IMR-90 (cell line): ENCODE measurements at regions not wholly inside any gene's neighbourhood (a gene's known extent, or its start where the extent isn't known, plus 50 kb on each side); places are given as distances from the start of the nearest gene placed in this dataset.

Experiments
- ATAC-seq: fragments of 200-7000 bp; cut with Tn5 transposase; 2 replicates; pipeline ENCODE4 v1.9.1; 2020; ENCODE audit warnings: low read depth, mild to moderate bottlenecking, moderate library complexity
- BruUV-seq: library from RNA; stranded (reverse); fragments of 400-500 nt; replicated peaks from 2 replicates; lab custom pipeline; 2021; lab: Mats Ljungman, UMichigan
- CTCF ChIA-PET: fragments of 300-600 bp; formaldehyde crosslinking; extraction: SDS; loops from one replicate; lab custom pipeline; 2021; ENCODE audit warnings: antibody characterized with exemption; lab: Yijun Ruan, JAX
- POLR2A ChIA-PET: fragments of 300-600 bp; sonication (Branson Sonifier 250); formaldehyde crosslinking; loops from one replicate; lab custom pipeline; 2022; ENCODE audit warnings: antibody characterized with exemption; ENCODE audit not compliant: unreplicated experiment; lab: Charles Lee
- DNase-seq: peaks from one replicate; pipeline ENCODE4 v3.0.0; 2013
- H2AFZ ChIP-seq: replicated peaks from 2 replicates; pipeline ENCODE3; 2013; ENCODE audit warnings: low read length, mild to moderate bottlenecking; ENCODE audit not compliant: poor library complexity
- H2AK5ac ChIP-seq: 2 replicates; pipeline ENCODE4 v1.6.1; 2013; ENCODE audit warnings: low read depth, low read length, inconsistent platforms
- H2AK9ac ChIP-seq: replicated peaks from 2 replicates; pipeline ENCODE3; 2013; ENCODE audit warnings: mild to moderate bottlenecking, low read depth, low read length, moderate library complexity; ENCODE audit not compliant: poor library complexity
- H2BK120ac ChIP-seq: 2 replicates; pipeline ENCODE4 v1.6.1; 2013; ENCODE audit warnings: low read depth, low read length, inconsistent platforms
- H2BK15ac ChIP-seq: 3 replicates; pipeline ENCODE4 v1.6.1; 2013; ENCODE audit warnings: low read depth, low read length, inconsistent platforms
- H2BK20ac ChIP-seq: 2 replicates; pipeline ENCODE4 v1.6.1; 2013; ENCODE audit warnings: low read depth, mild to moderate bottlenecking, inconsistent platforms, low read length, moderate library complexity
- H2BK5ac ChIP-seq: 2 replicates; pipeline ENCODE4 v1.6.1; 2013; ENCODE audit warnings: mild to moderate bottlenecking, low read depth, low read length, inconsistent platforms; ENCODE audit not compliant: poor library complexity, severe bottlenecking
- H3K14ac ChIP-seq: replicated peaks from 2 replicates; pipeline ENCODE4 v1.6.1; 2013; ENCODE audit warnings: low read depth, low read length, inconsistent platforms
- H3K18ac ChIP-seq: 2 replicates; pipeline ENCODE4 v1.6.1; 2013; ENCODE audit warnings: low read depth, low read length, control low read depth
- H3K23ac ChIP-seq: 2 replicates; pipeline ENCODE4 v1.6.1; 2013; ENCODE audit warnings: low read depth, low read length, inconsistent platforms
- H3K27ac ChIP-seq: 2 replicates; pipeline ENCODE4 v1.5.1; 2013; ENCODE audit warnings: mild to moderate bottlenecking, control low read depth, low read length; ENCODE audit not compliant: insufficient read depth
- H3K27me3 ChIP-seq: 2 replicates; pipeline ENCODE4 v1.6.1; 2013; ENCODE audit warnings: low read length; ENCODE audit not compliant: control insufficient read depth, insufficient read depth
- H3K36me3 ChIP-seq: 2 replicates; pipeline ENCODE4 v1.6.1; 2013; ENCODE audit warnings: low read length, mixed read lengths; ENCODE audit not compliant: control insufficient read depth, insufficient read depth
- H3K4ac ChIP-seq: 2 replicates; pipeline ENCODE4 v1.6.1; 2013; ENCODE audit warnings: low read depth, low read length, inconsistent platforms
- H3K4me1 ChIP-seq: 2 replicates; pipeline ENCODE4 v1.6.1; 2013; ENCODE audit warnings: low read length, mixed read lengths; ENCODE audit not compliant: control insufficient read depth, insufficient read depth
- H3K4me2 ChIP-seq: 2 replicates; pipeline ENCODE4 v1.6.1; 2013; ENCODE audit warnings: low read depth, mild to moderate bottlenecking, control low read depth, low read length, moderate library complexity
- H3K4me3 ChIP-seq: 2 replicates; pipeline ENCODE4 v1.5.1; 2013; ENCODE audit warnings: low read depth, mild to moderate bottlenecking, control low read depth, low read length, moderate library complexity; ENCODE audit not compliant: insufficient read depth
- H3K56ac ChIP-seq: 2 replicates; pipeline ENCODE4 v1.6.1; 2013; ENCODE audit warnings: low read length, inconsistent platforms; ENCODE audit not compliant: insufficient read depth; ENCODE audit errors: extremely low read depth
- H3K79me1 ChIP-seq, 2 experiments: 2 replicates each; pipeline ENCODE4 v1.6.1; 2013; ENCODE audit warnings: low read length in 2 of 2, inconsistent platforms in 1 of 2, low read depth in 1 of 2
- H3K9ac ChIP-seq: 2 replicates; pipeline ENCODE4 v1.6.1; 2013; ENCODE audit warnings: low read depth, low read length, control low read depth
- H3K9me1 ChIP-seq: 2 replicates; pipeline ENCODE4 v1.6.1; 2013; ENCODE audit warnings: low read length, inconsistent platforms; ENCODE audit not compliant: insufficient read depth
- H3K9me3 ChIP-seq: 2 replicates; pipeline ENCODE4 v1.6.1; 2013; ENCODE audit warnings: low read length; ENCODE audit not compliant: control insufficient read depth, insufficient read depth
- H4K20me1 ChIP-seq: 2 replicates; pipeline ENCODE4 v1.6.1; 2013; ENCODE audit warnings: low read length, inconsistent platforms; ENCODE audit not compliant: insufficient read depth
- H4K5ac ChIP-seq: 2 replicates; pipeline ENCODE4 v1.6.1; 2013; ENCODE audit warnings: mild to moderate bottlenecking, low read depth, low read length, control low read depth
- H4K8ac ChIP-seq, 2 experiments: 2 replicates each; pipeline ENCODE4 v1.6.1; 2013; ENCODE audit warnings: low read depth in 2 of 2, low read length in 2 of 2, control low read depth in 1 of 2, inconsistent platforms in 1 of 2
- H4K91ac ChIP-seq: 2 replicates; pipeline ENCODE4 v1.6.1; 2013; ENCODE audit warnings: low read depth, low read length, inconsistent platforms; ENCODE audit not compliant: insufficient read depth
- BHLHE40 ChIP-seq: fragments of 150-350 bp; IDR thresholded peaks from 2 replicates; pipeline ENCODE4 v1.6.1; 2016; ENCODE audit warnings: mild to moderate bottlenecking, low read depth, low read length
- CEBPB ChIP-seq: IDR thresholded peaks from 2 replicates; pipeline ENCODE4 v1.6.1; 2012; ENCODE audit warnings: low read depth, low read length, improper control_type of control experiment
- CHD1 ChIP-seq: IDR thresholded peaks from 2 replicates; pipeline ENCODE4 v1.6.1; 2012; ENCODE audit warnings: low read depth, low read length, improper control_type of control experiment
- CTCF ChIP-seq: conservative IDR thresholded peaks from 2 replicates; pipeline ENCODE4 v1.5.1; 2012; ENCODE audit warnings: mild to moderate bottlenecking, low read depth, low read length, improper control_type of control experiment
- ELK1 ChIP-seq: fragments of 150-350 bp; IDR thresholded peaks from 2 replicates; pipeline ENCODE4 v1.6.1; 2016; ENCODE audit warnings: low read depth, mild to moderate bottlenecking, low read length, moderate library complexity, borderline replicate concordance
- FOS ChIP-seq: fragments of 150-350 bp; IDR thresholded peaks from 2 replicates; pipeline ENCODE4 v1.6.1; 2016; ENCODE audit warnings: low read depth, low read length
- MAFK ChIP-seq: IDR thresholded peaks from 2 replicates; pipeline ENCODE4 v1.6.1; 2012; ENCODE audit warnings: low read depth, low read length, improper control_type of control experiment
- MAZ ChIP-seq: IDR thresholded peaks from 2 replicates; pipeline ENCODE4 v1.6.1; 2012; ENCODE audit warnings: low read depth, mild to moderate bottlenecking, low read length, improper control_type of control experiment, moderate library complexity, borderline replicate concordance
- MXI1 ChIP-seq: IDR thresholded peaks from 2 replicates; pipeline ENCODE4 v1.6.1; 2012; ENCODE audit warnings: low read depth, mild to moderate bottlenecking, low read length, moderate library complexity, borderline replicate concordance
- NFE2L2 ChIP-seq: fragments of 150-350 bp; IDR thresholded peaks from 2 replicates; pipeline ENCODE4 v1.6.1; 2016; ENCODE audit warnings: low read depth, mild to moderate bottlenecking, low read length
- POLR2A ChIP-seq: IDR thresholded peaks from 2 replicates; pipeline ENCODE4 v1.6.1; 2012; ENCODE audit warnings: mild to moderate bottlenecking, low read depth, low read length
- RAD21 ChIP-seq: IDR thresholded peaks from 2 replicates; pipeline ENCODE4 v1.6.1; 2012; ENCODE audit warnings: low read length, improper control_type of control experiment
- RCOR1 ChIP-seq: IDR thresholded peaks from 2 replicates; pipeline ENCODE4 v1.6.1; 2012; ENCODE audit warnings: mild to moderate bottlenecking, low read length, improper control_type of control experiment; ENCODE audit not compliant: insufficient replicate concordance
- RFX5 ChIP-seq: IDR thresholded peaks from 2 replicates; pipeline ENCODE4 v1.8.0; 2012; ENCODE audit warnings: low read depth, mild to moderate bottlenecking, low read length, moderate library complexity
- SMC3 ChIP-seq: fragments of 150-350 bp; IDR thresholded peaks from 2 replicates; pipeline ENCODE4 v1.6.1; 2016; ENCODE audit warnings: low read depth, mild to moderate bottlenecking, antibody characterized with exemption, low read length, moderate library complexity
- WGBS, 2 experiments: methylation state at CpG; one replicate each; pipeline versions ENCODE4 v1.1.5 to v1.1.7; 2013; ENCODE audit warnings: missing lambda C conversion rate in 2 of 2; ENCODE audit not compliant: insufficient read length in 1 of 2; ENCODE audit errors: extremely low coverage in 2 of 2; 5-methylcytosine and 5-hydroxymethylcytosine counted together
- dilution Hi-C: fragments of 300-500 bp; cut with HindIII; formaldehyde crosslinking; loops from one replicate; pipeline ENCODE4 v1.14.3; 2018; ENCODE audit warnings: low sequenced_read_pairs; ENCODE audit not compliant: unreplicated experiment
- in situ Hi-C: fragments of 300-500 bp; cut with MboI; formaldehyde crosslinking; loops from 3 replicates; pipeline ENCODE4 v1.14.3; 2019; ENCODE audit warnings: low sequenced_read_pairs, inconsistent platforms, mixed read lengths
- intact Hi-C: fragments of 100-400 bp; cut with micrococcal nuclease; formaldehyde crosslinking; loops from 2 replicates; pipeline ENCODE4 v1.10.0; 2022
- TF ChIP-seq, protein P1 (sequence below): fragments of 150-350 bp; IDR thresholded peaks from 2 replicates; pipeline ENCODE4 v1.6.1; 2017; ENCODE audit warnings: mild to moderate bottlenecking, antibody characterized with exemption, low read length, low read depth

DNA sequence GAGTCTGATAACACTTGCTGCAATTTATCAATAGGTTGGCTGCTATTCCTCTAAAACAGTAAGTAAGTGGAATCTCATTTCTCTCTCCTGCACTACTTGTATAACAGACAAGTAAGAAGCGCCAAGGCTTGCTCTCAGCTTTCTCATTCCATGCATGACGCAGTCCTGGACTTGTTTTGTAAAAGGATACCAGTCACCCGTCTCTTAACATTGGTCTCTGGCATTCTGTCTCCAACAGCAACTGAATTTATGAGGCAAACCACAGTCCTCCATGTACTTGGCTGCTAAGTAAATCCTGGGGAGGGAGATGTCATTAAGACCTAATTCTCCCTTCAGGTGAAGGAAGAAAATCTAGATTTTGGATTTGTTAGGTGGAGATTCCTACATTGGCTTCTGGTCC, 115.4 kb downstream of the OPN5 start:
- no peak for TF ChIP-seq CEBPB
- no peak for TF ChIP-seq RAD21
- TF ChIP-seq SMC3, result no peak
- TF ChIP-seq ELK1, result no peak
- TF ChIP-seq, protein P1, sequence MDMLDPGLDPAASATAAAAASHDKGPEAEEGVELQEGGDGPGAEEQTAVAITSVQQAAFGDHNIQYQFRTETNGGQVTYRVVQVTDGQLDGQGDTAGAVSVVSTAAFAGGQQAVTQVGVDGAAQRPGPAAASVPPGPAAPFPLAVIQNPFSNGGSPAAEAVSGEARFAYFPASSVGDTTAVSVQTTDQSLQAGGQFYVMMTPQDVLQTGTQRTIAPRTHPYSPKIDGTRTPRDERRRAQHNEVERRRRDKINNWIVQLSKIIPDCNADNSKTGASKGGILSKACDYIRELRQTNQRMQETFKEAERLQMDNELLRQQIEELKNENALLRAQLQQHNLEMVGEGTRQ, result no peak
- TF ChIP-seq NFE2L2, result no peak
- TF ChIP-seq POLR2A, result no peak
- TF ChIP-seq FOS, result no peak
- TF ChIP-seq MAFK, result no peak
- no peak for TF ChIP-seq BHLHE40
- no peak for TF ChIP-seq CTCF
- no peak for TF ChIP-seq RFX5
- TF ChIP-seq MXI1, result no peak
- no peak for TF ChIP-seq MAZ
- no peak for TF ChIP-seq CHD1
- TF ChIP-seq RCOR1, result no peak
- no peak overlapping the region for H2BK15ac ChIP-seq
- H3K18ac ChIP-seq, result no peak overlapping the region
- WGBS, 2 experiments, result no CpG with 5 or more reads among the region's 3 CpGs
- DNase-seq, result peak; percentile 1
- intact Hi-C loops, result no loop called here
- H3K27ac ChIP-seq, result no peak overlapping the region
- H3K14ac ChIP-seq, result no peak overlapping the region
- H3K27me3 ChIP-seq, result no peaks in the 10 kb centered on the region
- H3K56ac ChIP-seq, result no peak overlapping the region
- no peak overlapping the region for H2AFZ ChIP-seq
- no peaks in the 10 kb centered on the region for H3K9me3 ChIP-seq
- H3K4me3 ChIP-seq, result no peak overlapping the region
- H3K4ac ChIP-seq, result no peak overlapping the region
- H4K20me1 ChIP-seq, result no peaks in the 10 kb centered on the region
- no peak for ATAC-seq
- no peak overlapping the region for H2AK5ac ChIP-seq
- no peak overlapping the region for H4K5ac ChIP-seq
- H2BK120ac ChIP-seq, result no peak overlapping the region
- H3K9ac ChIP-seq, result no peak overlapping the region
- ChIA-PET CTCF (no interaction called here), POLR2A (no interaction called here)
- H3K79me1 ChIP-seq, result no peaks in the 10 kb centered on the region
- BruUV-seq, result no TSS peak
- H2BK5ac ChIP-seq, result no peak overlapping the region
- in situ Hi-C loops, result no loop called here
- no peaks in the 10 kb centered on the region for H3K9me1 ChIP-seq
- no peak overlapping the region for H2AK9ac ChIP-seq
- H4K91ac ChIP-seq, result no peak overlapping the region
- no peak overlapping the region for H3K4me2 ChIP-seq
- no peaks in the 10 kb centered on the region for H3K4me1 ChIP-seq
- no peak overlapping the region for H2BK20ac ChIP-seq
- no peaks in the 10 kb centered on the region for H3K36me3 ChIP-seq
- no peak overlapping the region for H4K8ac ChIP-seq
- no peak overlapping the region for H3K23ac ChIP-seq
- dilution Hi-C loops, result no loop called here
